Caco-2 (cell line): ENCODE measurements at regions not wholly inside any gene's neighbourhood (a gene's known extent, or its start where the extent isn't known, plus 50 kb on each side); places are given as distances from the start of the nearest gene placed in this dataset.

Source experiments
- BruUV-seq: library from RNA; stranded (reverse); fragments of 400-500 nt; replicated peaks from 2 replicates; lab custom pipeline; 2021; lab: Mats Ljungman, UMichigan
- CTCF ChIA-PET: fragments of 300-600 bp; sonication (Branson Sonifier 250); formaldehyde crosslinking; loops from one replicate; lab custom pipeline; 2022; ENCODE audit warnings: antibody characterized with exemption; lab: Charles Lee
- POLR2A ChIA-PET: fragments of 300-600 bp; sonication (Branson Sonifier 250); formaldehyde crosslinking; loops from one replicate; lab custom pipeline; 2022; ENCODE audit warnings: antibody characterized with exemption; lab: Charles Lee
- DNase-seq, 2 experiments: peaks; one replicate each; pipeline versions ENCODE4 v3.0.0 to v3.0.0-alpha.2; 2020 to 2022
- H3K27me3 ChIP-seq: replicated peaks from 2 replicates; pipeline ENCODE4 v1.6.0; 2011; ENCODE audit warnings: low read length; ENCODE audit not compliant: control insufficient read depth, insufficient read depth
- H3K36me3 ChIP-seq: 2 replicates; pipeline ENCODE4 v1.5.1; 2011; ENCODE audit warnings: low read length; ENCODE audit not compliant: control insufficient read depth, insufficient read depth
- H3K4me1 ChIP-seq: fragments of 250-450 bp; sonication (Bioruptor Pico); 2 replicates; pipeline ENCODE4 v1.5.1; 2020; ENCODE audit warnings: mild to moderate bottlenecking
- H3K4me3 ChIP-seq: 2 replicates; pipeline ENCODE4 v1.5.1; 2011; ENCODE audit warnings: low read depth, mild to moderate bottlenecking, control low read depth, low read length
- H3K9me3 ChIP-seq: fragments of 250-450 bp; sonication (Bioruptor Pico); 2 replicates; pipeline ENCODE4 v1.5.1; 2020; ENCODE audit warnings: mild to moderate bottlenecking, moderate library complexity
- H3K27ac Mint-ChIP-seq: one replicate; pipeline ENCODE4 v1.8.0; 2022; ENCODE audit warnings: mixed read lengths; ENCODE audit not compliant: unreplicated experiment
- H3K27me3 Mint-ChIP-seq: one replicate; pipeline ENCODE4 v1.8.0; 2022; ENCODE audit warnings: mixed read lengths; ENCODE audit not compliant: insufficient read depth, unreplicated experiment
- H3K36me3 Mint-ChIP-seq: one replicate; pipeline ENCODE4 v1.8.0; 2022; ENCODE audit warnings: mild to moderate bottlenecking, mixed read lengths; ENCODE audit not compliant: insufficient read depth, unreplicated experiment
- H3K4me1 Mint-ChIP-seq: one replicate; pipeline ENCODE4 v1.8.0; 2022; ENCODE audit warnings: low read depth, mixed read lengths; ENCODE audit not compliant: unreplicated experiment
- H3K4me3 Mint-ChIP-seq: one replicate; pipeline ENCODE4 v1.8.0; 2022; ENCODE audit warnings: mild to moderate bottlenecking, moderate library complexity, mixed read lengths; ENCODE audit not compliant: unreplicated experiment
- H3K9me3 Mint-ChIP-seq: one replicate; pipeline ENCODE4 v1.8.0; 2022; ENCODE audit warnings: mixed read lengths; ENCODE audit not compliant: unreplicated experiment
- CTCF ChIP-seq, 2 experiments: fragments of 200-600 bp in 1 of 2; IDR thresholded peaks; 1 replicate in 1 of 2; 2 replicates in 1 of 2; pipeline versions ENCODE4 v1.5.1 to v1.8.0; 2011 to 2022; ENCODE audit warnings: antibody characterized with exemption in 1 of 2, control low read depth in 1 of 2, inconsistent platforms in 1 of 2, low read depth in 1 of 2, low read length in 1 of 2, mild to moderate bottlenecking in 1 of 2, moderate library complexity in 1 of 2; ENCODE audit not compliant: insufficient read depth in 1 of 2, severe bottlenecking in 1 of 2, unreplicated experiment in 1 of 2
- intact Hi-C: fragments of 100-400 bp; cut with micrococcal nuclease; formaldehyde crosslinking; loops from one replicate; pipeline ENCODE4 v1.10.0; 2022; ENCODE audit not compliant: unreplicated experiment

GRCh38 chr1:10905841-10906655 lies 106.4 kb upstream of the TARDBP start:
- no peaks in the 10 kb centered on the region for H3K36me3 ChIP-seq
- peaks cover 20% of the 10 kb centered on the region for H3K4me1 ChIP-seq
- no peaks in the 10 kb centered on the region for H3K9me3 Mint-ChIP-seq
- no peak for TF ChIP-seq CTCF (IDR thresholded peaks at IDR 0.05; ENCODE audit: insufficient read depth in 1 of 2, low read depth in 1 of 2, low read length in 1 of 2, severe bottlenecking in 1 of 2, unreplicated experiment in 1 of 2)
- no peaks in the 10 kb centered on the region for H3K9me3 ChIP-seq
- intact Hi-C loops = no loop called here
- no peaks in the 10 kb centered on the region for H3K27me3 Mint-ChIP-seq
- POLR2A ChIA-PET = no interaction called here
- no peaks in the 10 kb centered on the region for H3K27me3 ChIP-seq
- no peak overlapping the region for H3K27ac Mint-ChIP-seq
- no peak for DNase-seq
- CTCF ChIA-PET = no interaction called here
- H3K4me3 ChIP-seq = no peak overlapping the region
- H3K4me1 Mint-ChIP-seq = peaks cover 8% of the 10 kb centered on the region
- BruUV-seq = no TSS peak
- H3K4me3 Mint-ChIP-seq = no peak overlapping the region
- H3K36me3 Mint-ChIP-seq = peaks cover under 1% of the 10 kb centered on the region

DNA sequence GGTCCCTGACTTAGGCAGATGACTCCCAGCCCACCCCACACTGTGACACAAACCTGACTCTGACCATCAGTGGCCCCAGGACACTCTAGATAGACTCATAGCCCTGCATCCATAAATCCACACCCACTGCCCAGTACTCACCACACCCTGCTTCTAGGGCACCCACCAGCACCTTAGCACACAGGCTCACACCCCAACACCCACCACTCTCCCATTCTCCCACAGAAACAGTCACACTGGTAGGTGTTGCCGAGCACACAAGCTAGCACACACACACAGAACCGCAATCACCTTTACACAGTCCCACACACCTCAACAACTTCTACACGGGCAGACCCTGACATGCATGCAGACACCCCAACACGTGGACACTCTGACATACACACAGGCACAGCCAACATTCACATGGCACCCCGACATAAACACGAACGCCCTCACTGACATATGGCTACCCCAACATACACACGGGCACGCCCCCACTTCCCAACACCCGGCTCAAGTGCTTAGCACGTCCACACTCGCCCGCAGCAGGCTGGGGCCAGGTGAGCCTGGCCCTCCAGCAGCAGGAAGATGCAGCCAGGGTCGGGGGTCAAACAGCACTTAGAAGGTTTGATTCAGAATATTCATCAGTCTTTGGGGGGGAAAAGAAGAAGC lies 105.5 kb upstream of the TARDBP start:
- Histone ChIP-seq H3K4me1 (peaks cover 11% of the 10 kb centered on the region), H3K36me3 (no peaks in the 10 kb centered on the region), H3K27me3 (no peaks in the 10 kb centered on the region), H3K9me3 (no peaks in the 10 kb centered on the region), H3K4me3 (no peak overlapping the region)
- DNase-seq = no peak
- H3K9me3 Mint-ChIP-seq = no peaks in the 10 kb centered on the region
- ChIA-PET POLR2A (no interaction called here), CTCF (no interaction called here)
- TF ChIP-seq CTCF (IDR thresholded peaks at IDR 0.05; ENCODE audit: insufficient read depth in 1 of 2, low read depth in 1 of 2, low read length in 1 of 2, severe bottlenecking in 1 of 2, unreplicated experiment in 1 of 2) = no peak
- no peak overlapping the region for H3K4me3 Mint-ChIP-seq
- H3K27me3 Mint-ChIP-seq = no peaks in the 10 kb centered on the region
- no TSS peak for BruUV-seq
- no peak overlapping the region for H3K27ac Mint-ChIP-seq
- H3K4me1 Mint-ChIP-seq = peaks cover 7% of the 10 kb centered on the region
- intact Hi-C loops = no loop called here
- no peaks in the 10 kb centered on the region for H3K36me3 Mint-ChIP-seq

DNA sequence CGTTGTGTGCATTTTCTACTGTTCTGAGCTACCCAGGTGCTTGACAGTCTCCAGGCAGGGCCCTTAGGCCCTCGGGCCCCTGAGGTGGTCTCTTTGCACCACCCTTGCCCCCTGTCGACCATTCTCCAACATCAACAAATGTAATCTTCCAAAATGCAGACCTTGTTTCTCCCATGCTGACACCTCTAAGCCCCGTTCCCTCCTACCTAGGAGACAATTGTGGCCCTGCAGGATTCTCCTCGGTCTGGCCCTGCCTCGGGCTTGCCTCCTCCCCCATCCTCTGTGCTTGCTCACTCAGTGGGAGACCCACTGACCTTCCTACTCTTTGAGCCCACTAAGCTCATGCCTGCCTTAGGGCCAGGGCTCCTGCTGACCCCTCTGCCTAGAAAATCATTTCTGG lies 104.2 kb upstream of the TARDBP start:
- POLR2A ChIA-PET = no interaction called here
- H3K4me1 Mint-ChIP-seq = peaks cover 7% of the 10 kb centered on the region
- intact Hi-C loops = no loop called here
- H3K4me3 Mint-ChIP-seq = no peak overlapping the region
- TF ChIP-seq CTCF (IDR thresholded peaks at IDR 0.05; ENCODE audit: insufficient read depth in 1 of 2, low read depth in 1 of 2, low read length in 1 of 2, severe bottlenecking in 1 of 2, unreplicated experiment in 1 of 2) = no peak
- H3K4me1 ChIP-seq = 0 out of 2 replicates have a peak, but pooled peaks cover 3% of the 10 kb centered on the region
- BruUV-seq = no TSS peak
- CTCF ChIA-PET = no interaction called here
- no peaks in the 10 kb centered on the region for H3K36me3 ChIP-seq
- no peak overlapping the region for H3K27ac Mint-ChIP-seq
- no peaks in the 10 kb centered on the region for H3K27me3 Mint-ChIP-seq
- no peaks in the 10 kb centered on the region for H3K9me3 Mint-ChIP-seq
- no peak for DNase-seq
- H3K4me3 ChIP-seq = no peak overlapping the region
- no peaks in the 10 kb centered on the region for H3K36me3 Mint-ChIP-seq
- H3K9me3 ChIP-seq = no peaks in the 10 kb centered on the region
- H3K27me3 ChIP-seq = no peaks in the 10 kb centered on the region
